ENCODE measurements at regions not wholly inside any gene's neighbourhood (a gene's known extent, or its start where the extent isn't known, plus 50 kb on each side); places are given as distances from the start of the nearest gene placed in this dataset.

- no peak for DNase-seq
These were observed 113.8 kb upstream of the WDR17 start for GRCh38 chr4:175951794-175952193.

- DNase-seq = no peak
These were observed 112.5 kb upstream of the WDR17 start for GRCh38 chr4:175953116-175953515.

DNA sequence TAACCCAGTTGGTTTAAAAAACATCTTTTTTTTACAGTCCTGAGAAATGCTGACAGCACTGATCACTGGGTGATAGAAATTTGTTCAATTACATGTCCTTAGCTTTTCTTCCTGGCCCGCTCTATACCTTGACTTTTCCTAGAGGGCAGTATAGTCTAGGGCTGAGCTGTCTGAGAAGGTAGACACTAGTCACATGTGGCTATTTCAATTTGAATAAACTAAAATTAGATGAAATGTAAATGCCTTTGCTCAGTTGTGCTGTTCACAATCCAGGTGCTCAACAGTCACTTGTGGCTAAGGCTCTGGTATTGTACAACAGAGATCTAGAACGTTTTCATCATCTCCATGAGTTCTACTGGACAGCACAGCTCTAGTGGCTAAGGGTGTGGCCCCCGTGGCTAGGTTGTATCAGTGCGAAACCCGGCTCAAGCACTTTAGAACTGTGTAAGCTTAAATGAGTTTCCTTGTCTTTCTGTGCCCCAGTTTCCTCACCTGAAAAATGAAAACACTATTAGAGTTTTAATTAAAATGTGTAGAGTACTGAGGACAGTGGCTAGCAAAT is 111.6 kb upstream of the WDR17 start:
- no peak for DNase-seq

GRCh38 chr4:175954685-175955084 is 111.0 kb upstream of the WDR17 start:
- no peak for DNase-seq

DNA sequence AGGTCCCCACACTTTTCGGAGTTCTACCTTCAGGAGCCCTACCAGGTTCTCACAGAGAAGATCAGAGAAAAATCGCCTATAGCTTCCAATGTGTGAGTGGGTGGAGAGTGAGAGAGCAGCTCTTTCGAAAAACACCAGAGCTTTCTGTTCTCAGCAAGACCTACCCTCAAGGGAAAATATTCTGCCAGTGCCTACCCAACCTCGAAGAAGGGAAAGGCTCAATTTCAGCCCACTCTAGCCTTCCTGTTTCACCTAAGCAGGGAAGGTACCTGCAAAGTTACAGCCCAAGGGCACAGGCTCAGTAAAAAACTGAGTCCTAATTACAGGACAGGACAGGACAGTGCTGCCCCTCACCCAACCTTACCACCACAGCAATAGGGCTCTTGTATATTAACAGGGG is 104.0 kb upstream of the WDR17 start:
- no peak for DNase-seq

- no peak for DNase-seq
These were observed 95.6 kb upstream of the WDR17 start for GRCh38 chr4:175970072-175970471.

DNA sequence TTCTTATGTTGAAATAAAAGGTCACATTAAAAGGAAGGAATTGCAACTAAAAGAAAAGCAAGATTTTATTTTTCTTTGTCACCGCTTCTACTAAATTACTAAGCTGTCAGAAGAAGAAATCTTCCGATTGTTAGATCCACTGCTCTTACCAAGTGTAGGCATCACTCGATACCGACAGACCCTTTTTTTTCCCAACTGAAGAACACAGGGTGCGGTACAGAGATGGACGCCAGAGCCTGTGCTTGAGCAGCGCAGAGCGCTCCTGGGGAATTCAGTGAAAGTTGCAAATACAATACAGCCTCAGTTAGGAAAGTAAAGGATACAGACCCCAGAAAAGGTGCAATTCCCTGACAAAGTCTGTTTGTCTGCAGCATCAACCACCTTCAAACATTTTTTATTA is 94.9 kb upstream of the WDR17 start:
- no peak for DNase-seq

DNA sequence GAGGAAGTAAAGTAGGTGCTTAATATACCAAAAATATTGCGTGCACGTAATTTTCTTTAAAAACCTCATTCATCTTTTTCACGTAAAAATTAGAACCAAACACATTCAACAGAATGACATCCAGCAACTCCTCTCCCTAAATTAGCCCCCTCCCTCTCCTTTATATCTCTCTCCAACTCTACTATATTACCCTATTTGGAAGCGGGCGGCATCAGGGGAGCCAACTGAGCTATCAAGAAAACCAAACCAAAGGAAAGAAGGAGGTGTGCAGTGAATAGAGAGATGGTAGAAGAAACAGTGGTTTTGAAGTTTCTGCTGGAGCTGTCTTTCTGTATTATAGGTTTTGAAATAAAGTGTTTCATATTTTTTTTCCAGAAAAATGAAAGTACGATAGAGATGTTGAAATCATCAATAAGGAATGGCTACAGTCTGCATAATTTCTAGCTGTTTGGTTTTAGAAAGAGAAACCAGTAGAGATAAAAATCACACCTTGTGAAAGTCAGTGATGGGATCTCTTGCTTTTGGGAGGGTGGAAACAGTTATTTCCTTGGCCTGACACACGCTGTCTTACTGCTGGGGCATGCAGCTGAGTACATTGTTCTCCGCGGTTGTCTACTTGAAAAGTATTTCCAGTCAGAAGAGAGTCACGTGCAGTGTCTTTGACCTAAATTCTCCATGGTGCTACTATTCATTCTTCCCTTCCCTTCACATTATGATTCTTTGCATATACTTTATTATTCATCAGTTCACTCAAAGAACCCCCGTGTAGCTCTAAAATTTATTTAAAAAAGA is 94.1 kb upstream of the WDR17 start:
- DNase-seq = no peak

DNA sequence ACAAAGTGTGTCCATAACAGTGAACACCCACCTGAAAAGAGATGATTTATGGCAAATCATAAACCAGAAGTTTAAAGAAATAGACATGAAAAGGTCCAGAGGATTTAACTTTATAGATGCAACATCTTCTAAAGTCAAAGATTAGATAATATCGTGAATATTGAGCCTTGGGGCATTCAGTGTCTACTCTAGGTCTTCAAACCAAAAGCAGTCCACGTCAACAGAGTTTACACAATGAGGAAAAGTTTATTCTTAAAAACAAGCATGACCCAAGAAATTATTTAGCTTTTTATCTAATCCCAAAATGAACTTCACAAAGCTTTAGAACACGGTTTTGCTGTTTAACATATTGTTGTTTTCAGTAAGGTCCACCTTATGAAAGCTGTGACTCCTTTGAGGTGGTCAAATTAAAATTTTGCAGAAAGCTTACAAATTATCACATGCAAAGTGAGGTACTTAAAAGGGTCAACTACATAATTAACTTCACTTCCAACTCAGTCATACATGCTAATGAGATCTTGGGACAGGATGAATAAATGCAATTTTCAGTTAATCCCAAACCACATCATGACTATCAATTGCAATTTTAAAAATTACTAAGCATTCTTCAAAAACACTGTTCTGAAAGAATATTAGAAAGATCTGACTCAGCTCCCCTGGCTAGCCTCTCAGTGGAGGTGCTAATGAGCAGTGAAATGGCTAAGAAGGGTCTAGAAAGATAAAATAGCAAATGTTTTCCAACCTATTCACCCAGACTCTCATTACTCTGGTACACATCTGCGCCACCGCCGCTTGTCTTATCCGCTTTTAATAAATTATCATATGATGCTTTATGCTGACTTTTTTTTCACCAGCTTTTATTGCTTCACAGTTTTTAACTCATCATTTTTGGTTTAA is 92.4 kb upstream of the WDR17 start:
- DNase-seq = no peak

DNA sequence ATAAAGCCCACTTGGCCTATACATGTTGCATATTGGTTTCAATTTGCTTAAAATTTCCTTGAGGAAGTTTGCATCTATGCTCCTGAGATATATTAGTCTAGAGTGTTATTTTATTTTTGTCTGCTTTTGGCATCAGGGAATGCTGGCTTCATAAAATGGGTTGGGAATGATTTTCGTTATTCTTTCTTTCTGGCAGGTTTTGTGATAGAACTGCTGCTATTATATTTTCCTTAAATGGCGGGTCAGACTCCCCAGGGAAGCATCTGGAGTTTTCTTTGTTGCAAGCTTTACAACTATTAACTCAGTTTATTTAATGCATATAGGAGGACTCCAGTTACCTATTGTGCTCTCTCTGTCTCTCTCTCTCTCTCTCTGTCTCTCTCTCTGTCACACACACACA is 82.0 kb upstream of the WDR17 start:
- no peak for DNase-seq

- DNase-seq = no peak
These were observed 79.0 kb upstream of the WDR17 start for GRCh38 chr4:175986668-175987067.

GRCh38 chr4:175988511-175988910 is 77.1 kb upstream of the WDR17 start:
- DNase-seq = no peak

DNA sequence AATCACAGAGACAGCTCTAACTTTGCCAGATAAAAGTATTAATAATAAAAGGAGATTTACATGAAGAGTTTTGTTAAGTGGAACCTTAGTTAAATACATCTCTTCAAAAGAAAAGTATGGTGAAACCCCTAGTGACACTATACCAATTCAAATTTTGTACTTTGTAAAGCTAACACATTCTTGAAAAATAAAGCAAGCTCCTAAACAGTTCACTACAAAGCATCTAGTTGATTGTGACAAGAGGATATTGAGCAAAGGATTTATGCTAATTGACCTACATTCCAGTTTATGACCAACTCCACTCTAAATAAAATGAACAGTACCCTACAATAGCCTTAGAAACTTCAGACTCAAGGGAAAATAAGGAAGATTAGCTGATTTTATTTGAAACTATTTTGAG is 69.4 kb upstream of the WDR17 start:
- DNase-seq = no peak

DNA sequence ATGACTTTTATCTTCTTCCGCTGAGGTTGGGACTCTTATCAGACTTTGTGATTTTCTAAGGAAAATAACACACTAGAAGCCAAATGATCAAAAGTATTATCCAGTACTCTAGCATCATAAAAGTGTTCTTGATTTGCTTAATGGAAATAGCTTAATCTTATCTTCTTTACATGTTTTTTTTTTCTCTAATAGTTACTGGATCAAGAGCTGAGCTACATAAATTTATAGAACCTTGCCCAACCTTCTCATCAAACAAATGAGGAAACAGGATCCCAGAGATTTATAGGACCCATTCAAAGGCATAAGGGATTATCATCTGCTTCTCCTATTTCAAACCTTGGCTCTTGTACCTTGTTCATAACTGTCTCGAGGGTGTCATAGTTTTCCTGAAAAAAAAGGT is 68.3 kb upstream of the WDR17 start:
- DNase-seq = no peak

GRCh38 chr4:175998782-175999181 is 66.9 kb upstream of the WDR17 start:
- DNase-seq = no peak

DNA sequence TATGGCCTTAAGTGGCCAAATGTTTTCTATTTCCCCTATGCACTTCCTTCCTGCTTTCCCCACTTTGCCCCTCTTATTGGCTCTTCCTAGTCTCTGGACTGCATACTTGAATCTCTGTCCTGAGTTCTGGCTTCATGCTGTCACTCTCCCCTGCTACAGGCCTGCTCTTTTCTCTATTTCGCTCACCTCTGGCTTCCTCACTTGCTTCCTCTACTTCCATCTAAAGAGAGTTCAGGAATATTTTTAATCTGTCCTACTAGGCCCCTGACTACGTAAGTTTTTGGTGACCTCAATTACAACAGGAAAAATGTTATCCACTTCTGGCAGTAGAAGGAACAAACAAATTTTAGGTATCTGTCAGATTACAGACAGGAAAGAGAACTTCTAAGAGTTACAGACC is 65.7 kb upstream of the WDR17 start:
- no peak for DNase-seq

GRCh38 chr4:176001151-176002006 is 64.3 kb upstream of the WDR17 start:
- no peak for DNase-seq

GRCh38 chr4:176002007-176002613 is 63.5 kb upstream of the WDR17 start:
- DNase-seq = no peak

DNA sequence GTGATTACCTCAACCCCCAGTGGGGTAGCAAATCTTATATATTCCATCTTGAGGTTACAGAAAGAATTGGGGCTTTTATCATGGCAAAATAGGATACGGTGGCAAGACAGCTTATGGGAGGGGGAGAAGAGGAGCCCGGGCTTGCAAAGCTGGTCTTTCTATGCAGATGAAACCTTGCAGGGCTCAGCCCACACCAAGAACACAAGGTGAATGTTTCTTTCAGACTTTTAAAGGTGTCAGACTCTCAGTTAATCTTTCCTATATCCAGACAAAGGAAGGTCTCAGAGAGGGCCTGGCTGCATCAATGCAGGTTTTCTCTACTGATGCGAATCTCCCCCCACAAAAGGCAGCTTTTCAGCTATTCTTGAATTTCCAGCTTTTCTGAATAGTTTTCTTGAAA is 59.9 kb upstream of the WDR17 start:
- DNase-seq = no peak

GRCh38 chr4:176009254-176009653 is 56.4 kb upstream of the WDR17 start:
- no peak for DNase-seq

- no peak for DNase-seq
These were observed 54.1 kb upstream of the WDR17 start for GRCh38 chr4:176011529-176011928.

GRCh38 chr4:176013476-176014247 is 52.0 kb upstream of the WDR17 start:
- no peak for DNase-seq

Data from NCI-H1048 (cell line).